ENCODE measurements at regions not wholly inside any gene's neighbourhood (a gene's known extent, or its start where the extent isn't known, plus 50 kb on each side); places are given as distances from the start of the nearest gene placed in this dataset.
"Not testable (repeated sequence)": the region's sequence is repeated elsewhere in the genome, so short reads cannot be mapped to it uniquely, and the experiment has no call there.

GRCh38 chr13:84192125-84192524 is 309.9 kb upstream of the SLITRK1 start:
- no peak for DNase-seq (ENCODE audit: low read depth)

- DNase-seq (ENCODE audit: low read depth): no peak
These were observed 308.9 kb upstream of the SLITRK1 start for GRCh38 chr13:84191139-84191538.

- DNase-seq (ENCODE audit: low read depth): no peak
These were observed 305.4 kb upstream of the SLITRK1 start for GRCh38 chr13:84187626-84188025.

GRCh38 chr13:84139561-84140158 is 257.4 kb upstream of the SLITRK1 start:
- no peak for DNase-seq (ENCODE audit: low read depth)

GRCh38 chr13:84137292-84137691 is 255.0 kb upstream of the SLITRK1 start:
- DNase-seq (ENCODE audit: low read depth): peak; percentile 26

GRCh38 chr13:84136582-84136981 is 254.3 kb upstream of the SLITRK1 start:
- no peak for DNase-seq (ENCODE audit: low read depth)

GRCh38 chr13:84132491-84132890 is 250.2 kb upstream of the SLITRK1 start:
- DNase-seq (ENCODE audit: low read depth): no peak

GRCh38 chr13:84131249-84131648 is 249.0 kb upstream of the SLITRK1 start:
- no peak for DNase-seq (ENCODE audit: low read depth)

GRCh38 chr13:84130495-84131114 is 248.3 kb upstream of the SLITRK1 start:
- DNase-seq (ENCODE audit: low read depth): no peak

GRCh38 chr13:84129966-84130365 is 247.7 kb upstream of the SLITRK1 start:
- no peak for DNase-seq (ENCODE audit: low read depth)

GRCh38 chr13:84127597-84128128 is 245.4 kb upstream of the SLITRK1 start:
- DNase-seq (ENCODE audit: low read depth): no peak

GRCh38 chr13:84126671-84127171 is 244.4 kb upstream of the SLITRK1 start:
- DNase-seq (ENCODE audit: low read depth): no peak

GRCh38 chr13:84121456-84121855 is 239.2 kb upstream of the SLITRK1 start:
- DNase-seq (ENCODE audit: low read depth): no peak

- DNase-seq (ENCODE audit: low read depth): no peak
These were observed 236.7 kb upstream of the SLITRK1 start for GRCh38 chr13:84118839-84119409.

- no peak for DNase-seq (ENCODE audit: low read depth)
These were observed 216.0 kb upstream of the SLITRK1 start for GRCh38 chr13:84098273-84098672.

GRCh38 chr13:84097148-84097547 is 214.9 kb upstream of the SLITRK1 start:
- no peak for DNase-seq (ENCODE audit: low read depth)

- no peak for DNase-seq (ENCODE audit: low read depth)
These were observed 213.9 kb upstream of the SLITRK1 start for GRCh38 chr13:84096216-84096615.

- DNase-seq (ENCODE audit: low read depth): no peak
These were observed 206.7 kb upstream of the SLITRK1 start for GRCh38 chr13:84088996-84089395.

- DNase-seq (ENCODE audit: low read depth): no peak
These were observed 204.5 kb upstream of the SLITRK1 start for GRCh38 chr13:84086847-84087162.

GRCh38 chr13:84086098-84086846 is 204.0 kb upstream of the SLITRK1 start:
- DNase-seq (ENCODE audit: low read depth): not testable (repeated sequence)

- DNase-seq (ENCODE audit: low read depth): no peak
These were observed 200.2 kb upstream of the SLITRK1 start for GRCh38 chr13:84082462-84082861.

- DNase-seq (ENCODE audit: low read depth): no peak
These were observed 198.7 kb upstream of the SLITRK1 start for GRCh38 chr13:84080748-84081530.
